Stimulated activated CD4-positive, alpha-beta T cell treated with anti-CD3 and anti-CD28 coated beads, Interleukin-12 subunit alpha, Interleukin-12 subunit beta, amount 100 ng/mL, for 4 hours (primary cell): ENCODE measurements at regions not wholly inside any gene's neighbourhood (a gene's known extent, or its start where the extent isn't known, plus 50 kb on each side); places are given as distances from the start of the nearest gene placed in this dataset.

Experiments
- DNase-seq: peaks from one replicate; pipeline ENCODE4 v3.0.0-alpha.2; 2020

DNA sequence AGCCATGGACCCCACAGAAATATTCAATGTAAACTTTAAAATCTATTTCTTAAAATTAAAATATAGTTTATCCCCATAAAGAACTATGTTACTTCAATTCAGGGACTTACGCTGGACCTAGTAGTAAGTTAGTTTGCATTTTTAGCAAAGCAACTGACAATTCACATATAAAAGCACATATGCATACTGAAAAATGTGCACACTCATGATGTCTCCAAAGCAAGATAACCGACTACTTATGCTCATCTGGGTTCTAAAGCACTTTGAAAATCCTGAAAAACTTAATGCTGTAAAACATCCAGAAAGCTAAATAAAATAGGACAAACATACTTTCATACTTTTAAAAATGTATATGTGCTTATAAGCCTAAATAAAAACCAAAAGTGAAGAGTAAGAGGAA lies 264.4 kb upstream of the GAS1 start:
- DNase-seq, result no peak

DNA sequence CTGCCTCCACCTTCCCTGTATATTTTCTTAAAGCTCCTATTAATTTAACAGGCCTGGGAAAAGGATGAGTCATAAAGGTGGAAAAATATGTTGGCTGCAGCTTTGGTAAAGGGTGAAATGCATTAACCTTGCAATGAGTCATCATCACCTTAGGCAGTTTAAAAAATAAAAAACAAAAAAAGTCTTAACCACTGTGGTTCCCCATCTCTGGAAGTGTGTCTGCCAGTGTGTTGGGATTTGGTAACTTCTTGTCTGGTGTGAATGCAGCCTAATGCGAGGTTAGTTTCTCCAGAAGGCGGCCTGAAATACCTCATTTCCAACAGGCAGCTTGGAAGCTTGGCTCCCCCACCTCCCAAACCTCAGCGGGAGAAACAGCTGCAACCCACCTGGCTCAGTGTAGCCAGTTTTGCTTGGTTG lies 265.3 kb upstream of the GAS1 start:
- DNase-seq, result no peak

DNA sequence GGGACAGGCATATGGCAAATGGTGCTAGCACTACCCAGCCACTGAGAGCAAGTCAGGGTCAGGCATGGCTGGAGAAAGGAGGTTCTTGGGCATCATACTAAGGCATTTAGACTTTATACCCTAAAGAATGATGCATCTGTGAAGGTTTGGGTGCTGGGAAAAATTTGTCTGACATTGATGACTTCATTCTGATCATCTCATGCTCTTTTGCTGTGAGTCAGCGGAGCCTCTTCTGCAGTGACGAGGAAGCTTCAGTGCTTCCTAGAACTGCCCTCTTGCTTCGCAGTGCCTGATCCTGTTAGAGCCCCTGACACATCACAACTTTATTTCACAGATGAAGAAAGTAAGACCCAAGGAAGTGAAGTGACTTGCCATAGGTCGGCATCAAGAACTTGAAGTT lies 266.6 kb upstream of the GAS1 start:
- no peak for DNase-seq

DNA sequence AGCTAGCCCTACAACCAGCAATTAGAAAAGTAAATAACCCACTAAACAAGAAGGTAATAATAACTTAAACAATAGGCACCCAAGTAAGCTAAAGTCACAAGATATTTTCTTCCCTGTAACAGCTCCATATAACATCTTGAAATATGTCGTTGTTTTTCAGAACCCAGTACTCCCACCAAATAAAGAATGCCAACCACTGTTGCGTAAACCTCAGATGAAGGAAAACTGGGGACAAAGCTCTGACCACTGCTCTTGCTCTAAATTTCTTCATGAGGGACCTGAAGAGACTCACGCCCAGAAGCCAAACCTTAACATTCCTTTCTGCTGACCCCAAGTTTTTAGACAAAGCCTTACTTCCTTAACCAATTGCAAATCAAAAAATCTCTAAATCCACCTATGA lies 267.7 kb upstream of the GAS1 start:
- DNase-seq, result no peak

DNA sequence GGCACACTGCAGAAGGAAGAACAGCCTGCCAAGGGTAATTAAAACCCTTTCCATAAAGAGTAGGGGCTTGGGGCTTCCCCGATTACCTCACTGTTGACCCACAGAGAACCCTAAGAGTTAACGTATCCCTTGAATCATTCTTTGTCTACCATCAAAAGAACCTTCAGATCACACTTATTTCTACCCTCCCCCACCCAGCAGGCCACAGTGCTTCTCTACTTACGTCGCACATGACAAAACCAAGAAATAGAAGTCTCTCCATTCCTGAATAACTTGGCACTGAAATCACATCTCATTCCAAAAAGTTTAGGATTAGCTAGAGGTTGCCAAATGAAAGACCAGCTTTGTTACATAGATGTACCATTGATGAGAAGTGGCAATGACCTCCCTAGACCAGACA lies 268.7 kb upstream of the GAS1 start:
- DNase-seq, result no peak

DNA sequence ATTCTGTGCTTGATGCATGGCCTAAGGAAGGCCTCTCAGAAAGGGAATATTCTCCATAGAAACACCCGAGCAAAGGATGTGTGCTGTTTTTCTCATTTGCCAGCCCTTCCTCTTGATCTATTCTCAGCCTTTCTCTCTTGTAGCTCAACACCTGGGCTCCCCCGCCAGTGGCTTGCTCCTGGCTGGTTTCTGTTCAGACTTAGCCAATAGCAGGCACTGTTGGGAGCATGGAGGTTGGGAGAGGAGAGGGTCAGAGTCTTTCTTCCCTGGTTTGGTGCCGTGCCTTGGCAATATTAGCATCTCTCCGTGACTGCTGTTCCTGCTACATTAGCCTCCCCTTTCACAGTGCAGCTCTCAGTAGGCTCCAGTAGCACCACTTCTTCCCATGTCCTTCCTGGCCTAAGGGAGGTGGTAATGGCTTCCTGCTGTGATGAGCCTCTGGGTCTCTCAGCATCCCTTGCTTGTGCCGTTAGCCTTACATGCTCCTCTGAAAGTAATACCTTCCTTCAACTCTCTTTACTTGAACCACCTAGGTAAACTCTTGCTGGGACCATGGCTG lies 269.7 kb upstream of the GAS1 start:
- DNase-seq, result no peak

DNA sequence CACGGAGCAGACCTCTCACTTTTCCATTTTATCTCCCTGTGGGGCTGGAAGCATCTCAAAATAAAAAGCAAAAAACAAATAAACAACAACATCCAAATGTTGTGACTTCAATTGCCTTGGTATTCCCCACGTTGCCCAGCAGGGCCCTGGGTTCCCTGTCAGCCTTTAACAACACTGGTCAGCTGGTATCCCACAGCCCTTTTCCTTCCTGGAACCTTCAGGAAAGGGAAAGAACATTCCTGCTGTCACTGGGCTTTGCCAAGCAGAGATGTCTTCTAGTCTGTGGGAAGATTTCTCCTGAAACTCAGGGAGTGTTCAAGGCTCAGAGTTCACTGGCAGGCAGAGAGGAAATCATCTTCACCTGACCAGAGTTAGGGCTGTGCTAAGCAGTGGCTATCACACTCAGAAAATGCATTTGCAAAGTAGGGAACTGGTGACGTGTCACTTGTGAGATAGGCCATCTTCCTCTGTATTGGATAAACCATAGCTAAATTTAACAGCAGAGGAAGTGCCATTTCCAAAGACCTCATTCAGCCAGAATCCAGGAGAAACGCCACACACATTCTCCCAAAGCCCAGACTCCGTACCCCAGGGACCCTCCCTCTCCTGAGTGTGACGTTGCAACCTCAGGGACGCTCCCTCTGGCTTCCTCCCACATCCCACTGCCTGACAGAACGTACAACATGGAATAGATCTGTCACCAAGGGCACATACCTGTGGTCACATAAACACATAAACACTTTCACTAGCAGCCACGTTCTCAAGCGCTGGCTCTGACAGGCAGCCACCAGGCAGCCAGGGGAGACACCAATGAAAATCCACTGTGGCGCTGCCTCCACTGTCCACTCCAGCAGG lies 274.0 kb upstream of the DAPK1 start:
- DNase-seq, result no peak

DNA sequence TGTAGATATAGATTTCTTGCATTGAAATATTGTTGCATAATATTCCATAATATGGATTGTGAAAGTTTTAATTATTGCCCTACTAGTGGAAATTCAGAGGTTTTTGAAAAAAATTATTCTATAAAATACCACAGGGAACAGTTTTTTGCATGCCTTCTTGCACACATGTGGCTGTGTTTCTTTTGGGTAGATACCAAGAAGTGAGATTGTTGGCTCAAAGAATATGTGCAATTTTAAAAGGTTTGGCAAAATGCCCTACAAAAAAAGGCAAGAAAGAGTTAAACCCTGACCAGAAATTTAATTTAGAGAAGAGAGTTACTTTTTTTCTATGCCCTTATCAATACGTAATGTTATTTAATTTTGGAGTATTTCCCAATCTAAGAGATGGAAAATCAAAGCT lies 270.8 kb upstream of the DAPK1 start:
- DNase-seq, result no peak

DNA sequence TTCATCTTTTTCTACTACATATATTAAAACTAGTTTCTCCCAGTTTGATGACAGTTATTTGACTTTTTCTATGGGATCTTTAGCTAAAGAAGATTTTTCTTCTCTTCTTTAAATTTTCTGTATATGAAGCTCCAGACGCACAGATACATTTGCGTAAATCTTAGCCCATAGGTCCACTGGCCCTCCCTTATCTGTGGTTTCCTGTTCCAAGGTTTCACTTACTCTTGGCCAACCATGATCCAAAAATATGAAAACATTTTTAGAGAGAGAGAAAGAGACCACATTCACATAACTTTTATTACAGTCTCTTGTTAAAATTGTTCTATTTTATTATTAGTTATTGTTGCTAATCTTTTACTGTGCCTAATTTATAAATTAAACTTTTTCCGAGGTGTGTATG lies 270.2 kb upstream of the DAPK1 start:
- DNase-seq, result no peak

DNA sequence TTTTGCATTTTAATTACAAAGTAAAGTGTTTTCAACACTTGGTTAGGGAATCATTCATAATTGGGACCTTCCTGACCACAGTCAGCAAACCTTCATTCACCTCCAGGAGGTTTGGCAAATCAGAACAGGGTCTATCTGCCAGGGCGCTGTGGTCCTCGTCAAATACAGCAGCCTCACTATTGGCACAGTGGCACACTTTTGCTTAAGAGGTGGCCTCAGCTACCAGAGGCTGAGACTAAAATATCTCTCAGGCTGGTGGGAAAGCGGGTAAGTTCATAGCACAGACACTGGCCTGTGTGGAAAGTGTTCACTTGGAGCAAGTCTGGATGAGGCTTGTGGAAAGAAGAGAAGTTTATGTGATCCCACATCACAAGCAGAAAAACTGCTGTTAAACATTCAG lies 268.6 kb upstream of the DAPK1 start:
- no peak for DNase-seq

DNA sequence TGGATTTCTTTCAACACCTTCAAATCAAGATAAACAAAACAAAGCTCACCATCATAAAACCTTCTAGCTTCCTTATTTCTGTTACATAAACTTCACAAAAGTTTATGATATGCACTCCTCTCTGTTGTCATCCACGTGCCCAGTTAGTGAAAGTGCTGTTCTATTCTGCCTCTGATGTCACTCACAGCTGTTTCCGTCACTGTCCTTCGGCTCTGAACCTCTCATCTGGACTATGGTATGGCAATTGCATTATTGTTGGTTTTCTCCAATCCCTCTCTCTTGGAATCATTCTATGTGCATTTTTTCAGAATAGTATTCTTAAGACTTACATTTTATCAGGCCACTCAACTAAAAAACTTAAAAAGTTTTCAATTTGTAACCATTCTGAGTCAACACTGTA lies 264.2 kb upstream of the DAPK1 start:
- no peak for DNase-seq

DNA sequence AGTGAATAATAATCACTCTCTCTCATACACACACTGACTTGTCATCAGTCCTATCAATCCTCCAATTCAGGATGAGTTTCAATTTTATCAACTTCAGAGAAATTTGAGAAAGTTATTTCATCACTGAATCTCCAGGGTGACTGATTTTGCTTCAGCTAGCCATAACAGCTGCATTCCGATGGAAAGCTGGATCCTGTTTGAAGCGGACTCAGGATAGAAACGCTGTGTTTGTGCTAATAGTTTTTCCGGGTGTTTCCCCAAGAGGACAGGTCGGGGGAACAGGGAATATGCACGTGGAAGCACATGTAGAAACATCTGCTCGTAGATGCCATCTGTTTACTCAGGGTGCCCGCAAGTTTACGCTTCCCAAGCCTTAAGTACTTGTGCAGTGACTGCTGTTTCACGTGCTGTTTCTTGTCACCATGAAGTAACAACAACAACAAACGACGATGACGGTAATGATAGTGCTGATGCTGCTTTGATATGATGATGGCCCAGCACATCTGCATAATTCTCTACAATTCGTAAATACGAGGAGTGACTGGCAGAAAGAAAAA lies 263.7 kb upstream of the DAPK1 start:
- no peak for DNase-seq

DNA sequence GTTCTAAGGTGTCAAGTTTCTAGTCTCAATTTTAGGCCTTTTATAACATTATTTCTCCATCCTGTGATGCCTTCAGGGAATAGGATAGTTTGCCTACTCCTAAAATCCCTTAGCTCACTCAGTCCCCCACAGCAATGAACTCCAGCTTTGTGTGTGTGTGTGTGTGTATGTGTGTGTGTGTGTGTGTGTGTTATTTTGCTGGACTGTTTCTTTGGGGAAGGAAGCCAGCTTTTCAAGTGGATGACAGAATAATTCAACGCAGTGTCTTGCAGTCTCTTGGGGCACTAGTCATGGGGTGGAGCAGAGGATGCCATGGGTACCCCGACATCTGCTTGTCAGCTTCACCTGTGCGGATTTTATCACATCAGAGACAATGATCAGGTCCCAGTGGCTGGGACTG lies 262.8 kb upstream of the DAPK1 start:
- DNase-seq, result no peak

DNA sequence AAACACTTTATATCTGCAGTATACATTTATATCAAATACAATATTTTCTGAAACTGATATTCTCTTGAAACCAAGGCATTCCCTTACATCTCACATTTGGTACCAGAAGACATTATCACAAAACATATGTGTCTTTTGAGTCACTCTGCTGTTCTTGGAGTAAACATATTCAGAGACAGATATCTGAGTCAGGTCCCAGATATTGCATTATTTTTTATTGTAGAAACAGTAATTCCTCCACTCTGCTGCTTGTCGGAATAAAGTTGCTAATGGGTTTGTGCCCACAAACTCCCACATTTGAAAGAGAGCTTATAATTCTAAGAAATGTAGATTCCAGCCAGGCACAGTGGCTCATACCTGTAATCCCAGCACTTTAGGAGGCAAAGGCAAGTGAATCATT lies 261.1 kb upstream of the DAPK1 start:
- DNase-seq, result no peak

DNA sequence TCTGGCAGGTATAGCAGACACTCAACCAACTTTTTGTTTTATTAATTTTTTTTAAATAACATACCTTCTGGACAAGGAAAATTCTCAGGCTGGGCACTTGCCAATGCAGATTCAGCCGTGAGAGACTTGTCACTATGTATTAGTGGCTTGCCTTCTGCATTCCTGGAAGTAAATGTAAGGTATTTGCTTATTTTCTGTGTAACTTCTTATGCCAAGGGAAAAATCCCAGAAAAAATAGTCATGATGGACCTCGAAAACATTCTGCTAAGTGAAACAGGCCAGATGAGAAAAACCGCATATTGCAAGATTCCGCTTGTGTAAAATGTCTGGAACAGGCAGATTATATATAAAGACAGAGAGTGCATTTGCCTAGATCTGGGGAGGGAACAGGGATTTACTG lies 260.3 kb upstream of the DAPK1 start:
- DNase-seq, result no peak

DNA sequence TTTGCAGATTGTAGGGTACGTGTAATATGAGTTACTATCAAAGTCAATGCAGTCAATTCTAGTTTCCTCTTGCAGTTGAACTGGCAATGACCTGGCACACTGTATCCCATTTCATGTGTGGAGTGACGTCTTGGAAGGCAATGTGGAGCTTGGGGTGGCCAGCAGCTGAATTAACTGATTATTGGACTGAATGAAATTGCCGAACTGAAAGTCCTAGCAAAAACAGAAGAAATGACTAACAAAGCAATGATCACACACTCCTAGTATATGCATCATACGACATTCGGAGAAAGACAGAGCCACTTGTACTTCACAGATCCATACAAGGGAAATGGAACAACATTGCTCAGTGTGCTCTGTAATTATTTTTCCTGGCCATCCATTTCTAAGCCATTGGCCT lies 259.1 kb upstream of the DAPK1 start:
- DNase-seq, result no peak

DNA sequence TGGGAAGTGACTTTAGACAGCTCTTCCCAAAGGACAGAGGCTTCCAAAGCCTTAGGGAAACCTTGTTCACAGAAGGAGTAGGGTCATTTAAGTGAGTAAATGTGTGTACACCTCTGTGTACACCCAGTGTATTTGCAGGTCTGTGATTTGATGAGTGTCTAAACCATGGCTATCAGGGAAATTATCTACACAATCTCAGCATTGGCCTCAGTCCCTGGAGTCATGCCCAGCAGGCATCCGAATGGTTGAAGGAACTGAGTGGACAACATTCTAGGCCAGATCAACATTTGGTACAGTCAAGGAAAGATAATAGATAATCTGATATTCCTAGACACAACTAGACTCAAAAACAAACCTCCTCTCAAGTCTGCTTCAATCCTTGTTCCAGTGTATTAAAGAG lies 258.4 kb upstream of the DAPK1 start:
- no peak for DNase-seq

DNA sequence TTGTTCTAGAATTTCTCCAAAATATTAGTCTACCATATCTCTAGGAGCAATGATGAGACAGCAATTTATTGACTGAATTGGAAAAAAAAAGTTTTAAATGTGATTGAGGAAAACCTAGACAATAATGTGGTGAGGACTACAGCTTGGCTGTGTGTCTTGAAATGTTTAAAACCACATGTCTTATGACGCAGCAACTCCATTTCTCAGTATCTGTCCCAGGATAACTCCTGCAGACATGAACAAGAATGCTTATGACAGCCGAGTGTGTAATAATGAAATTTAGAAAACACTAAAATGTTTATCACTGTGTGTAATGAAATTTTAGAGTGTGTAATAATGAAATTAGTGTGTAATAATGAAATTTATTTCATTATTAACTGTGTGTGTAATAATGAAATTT lies 254.1 kb upstream of the DAPK1 start:
- no peak for DNase-seq

DNA sequence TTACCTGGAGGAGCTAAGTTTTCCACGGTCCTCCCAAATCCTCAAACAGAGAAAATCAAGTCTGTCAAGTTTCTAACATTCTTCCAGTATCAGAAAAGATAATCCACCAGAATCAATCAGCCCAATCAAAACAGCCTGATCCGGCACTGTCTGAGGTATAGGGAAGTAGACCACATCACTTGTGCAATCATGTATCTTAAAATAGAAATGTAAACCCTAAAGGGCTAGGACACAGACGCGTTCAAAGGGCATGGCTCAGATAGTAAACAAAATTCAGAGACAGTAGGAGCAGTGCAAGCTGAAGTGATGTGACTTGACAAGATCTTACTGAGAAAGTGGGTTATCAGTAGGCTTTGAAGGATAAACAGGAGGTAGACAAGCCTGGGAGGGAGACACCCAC lies 252.4 kb upstream of the DAPK1 start:
- DNase-seq, result no peak

DNA sequence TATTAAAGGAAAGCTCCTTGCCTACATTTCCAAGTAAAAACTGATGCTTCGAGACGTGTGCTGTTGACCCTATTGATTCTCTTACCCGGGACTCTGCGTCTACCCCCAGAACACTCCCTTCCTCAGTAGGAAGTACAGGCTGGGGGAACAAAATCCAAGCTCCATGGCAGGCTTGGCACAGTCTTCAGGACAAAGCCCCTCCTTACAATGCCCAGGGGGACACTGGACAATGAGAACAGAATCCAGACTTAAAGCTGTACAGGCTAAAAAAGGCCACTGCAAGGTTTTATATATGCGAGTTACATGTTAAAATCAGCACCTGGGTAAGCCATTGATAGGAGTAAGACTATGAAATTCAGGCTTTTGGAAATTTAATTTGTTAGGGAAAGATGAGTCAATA lies 250.6 kb upstream of the DAPK1 start:
- DNase-seq, result no peak

DNA sequence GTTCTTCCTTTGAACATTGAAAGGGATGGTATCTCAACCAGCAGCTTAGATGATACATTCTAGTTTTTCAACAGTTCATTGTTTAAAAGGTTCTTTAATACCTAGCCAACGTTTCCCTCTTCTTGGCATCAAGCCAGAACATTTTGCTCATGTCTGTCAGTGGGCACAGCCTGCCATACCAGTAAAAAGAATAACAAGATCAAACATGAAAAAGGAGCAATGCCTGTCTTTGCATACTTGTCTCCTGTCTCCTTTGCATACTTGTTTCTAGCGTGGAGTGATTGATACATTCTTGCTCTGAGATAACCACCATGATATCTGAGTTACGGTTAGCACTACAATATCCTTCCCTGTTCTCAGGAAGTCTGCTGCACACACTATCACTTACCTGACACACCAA lies 248.6 kb upstream of the DAPK1 start:
- DNase-seq, result no peak

DNA sequence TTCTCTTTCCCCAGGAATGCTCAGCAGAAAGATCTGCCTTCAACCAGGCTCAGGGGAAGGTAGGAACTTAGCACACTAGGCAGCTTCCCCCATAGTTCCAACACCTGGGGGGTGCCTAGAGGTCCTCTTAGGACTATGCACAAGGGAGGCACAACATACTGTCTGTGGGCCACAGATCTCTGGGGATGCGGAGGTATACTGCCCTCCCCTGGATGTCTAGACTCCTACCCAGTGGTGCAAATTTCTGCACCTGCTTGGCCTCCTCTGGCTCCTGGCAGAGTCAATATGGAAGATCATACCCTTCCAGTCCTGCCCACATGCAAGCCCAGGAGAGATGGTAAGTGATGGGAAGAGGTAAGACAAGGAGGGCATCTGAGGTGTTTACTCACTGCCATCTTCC lies 247.5 kb upstream of the DAPK1 start:
- no peak for DNase-seq

DNA sequence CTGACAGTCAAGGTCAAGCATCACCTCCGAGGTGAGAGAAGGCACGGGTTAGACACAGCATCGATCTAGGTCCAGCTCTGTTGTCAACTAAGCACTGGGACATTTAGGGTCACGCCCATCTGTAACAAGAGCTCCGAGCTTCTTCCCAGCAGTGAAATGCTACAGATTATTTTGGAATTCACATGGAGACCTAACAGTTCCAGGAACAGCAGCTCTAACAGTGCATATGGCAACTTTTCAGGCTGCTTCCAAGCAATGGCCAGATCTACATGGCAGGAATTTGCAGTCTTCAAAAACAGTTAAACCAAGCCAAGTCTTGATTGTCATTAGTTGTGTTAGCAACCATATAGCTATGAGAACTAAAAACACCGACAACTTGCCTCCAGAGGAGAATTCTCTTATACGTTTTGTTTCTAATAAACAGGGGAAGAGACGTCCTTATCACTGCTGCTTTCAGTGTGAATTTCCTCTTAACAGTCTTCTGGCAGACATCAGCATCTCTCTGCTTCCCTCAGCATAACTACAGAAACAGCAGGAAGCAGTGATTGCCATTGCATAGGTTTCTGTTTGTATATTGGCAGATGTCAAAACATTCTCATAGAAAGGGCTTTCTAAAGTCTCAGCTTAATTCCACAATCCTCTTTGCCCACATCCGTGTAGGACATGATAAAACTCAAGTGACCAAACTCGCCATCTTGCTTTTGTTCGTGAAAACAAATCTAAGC lies 242.1 kb upstream of the DAPK1 start:
- DNase-seq, result no peak

DNA sequence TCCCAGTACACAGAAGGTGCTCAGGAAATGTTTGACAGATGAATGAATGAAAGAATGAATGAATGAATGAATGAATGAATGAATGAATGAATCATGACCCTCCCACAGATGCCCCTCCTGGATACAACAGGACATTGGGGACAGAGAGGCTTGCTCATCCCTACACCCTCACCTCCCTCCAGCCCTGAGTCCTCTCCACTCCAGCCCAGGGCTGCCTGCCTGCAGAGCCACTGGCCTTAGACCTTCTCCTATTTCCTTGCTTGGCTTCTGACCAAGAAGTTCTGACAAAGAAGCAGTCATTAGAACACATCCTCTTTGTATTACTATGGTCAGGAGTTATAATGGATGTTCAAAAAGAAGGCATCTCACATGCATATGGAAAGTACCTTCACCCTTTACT lies 240.7 kb upstream of the DAPK1 start:
- no peak for DNase-seq
